ENCODE measurements at regions not wholly inside any gene's neighbourhood (a gene's known extent, or its start where the extent isn't known, plus 50 kb on each side); places are given as distances from the start of the nearest gene placed in this dataset.

DNA sequence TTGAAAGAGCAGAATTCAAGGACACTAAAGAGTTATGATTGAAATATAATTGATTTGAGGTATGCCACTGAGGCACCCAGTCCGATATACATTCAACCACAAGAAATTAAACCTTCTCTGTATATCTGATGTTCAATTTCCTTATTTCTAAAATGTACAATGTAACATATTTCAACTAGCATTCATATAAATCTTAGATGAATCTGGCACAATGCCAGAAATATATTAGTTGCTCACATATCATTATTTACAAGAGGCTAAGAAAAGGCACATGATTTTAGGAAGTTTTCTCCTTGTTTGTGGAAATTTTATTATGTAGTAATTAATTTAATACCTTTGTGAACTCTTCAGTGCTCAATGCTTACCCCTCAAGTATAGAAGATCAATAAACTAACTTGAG lies 532.3 kb downstream of the KCNA4 start:
- TF ChIP-seq, protein P1, sequence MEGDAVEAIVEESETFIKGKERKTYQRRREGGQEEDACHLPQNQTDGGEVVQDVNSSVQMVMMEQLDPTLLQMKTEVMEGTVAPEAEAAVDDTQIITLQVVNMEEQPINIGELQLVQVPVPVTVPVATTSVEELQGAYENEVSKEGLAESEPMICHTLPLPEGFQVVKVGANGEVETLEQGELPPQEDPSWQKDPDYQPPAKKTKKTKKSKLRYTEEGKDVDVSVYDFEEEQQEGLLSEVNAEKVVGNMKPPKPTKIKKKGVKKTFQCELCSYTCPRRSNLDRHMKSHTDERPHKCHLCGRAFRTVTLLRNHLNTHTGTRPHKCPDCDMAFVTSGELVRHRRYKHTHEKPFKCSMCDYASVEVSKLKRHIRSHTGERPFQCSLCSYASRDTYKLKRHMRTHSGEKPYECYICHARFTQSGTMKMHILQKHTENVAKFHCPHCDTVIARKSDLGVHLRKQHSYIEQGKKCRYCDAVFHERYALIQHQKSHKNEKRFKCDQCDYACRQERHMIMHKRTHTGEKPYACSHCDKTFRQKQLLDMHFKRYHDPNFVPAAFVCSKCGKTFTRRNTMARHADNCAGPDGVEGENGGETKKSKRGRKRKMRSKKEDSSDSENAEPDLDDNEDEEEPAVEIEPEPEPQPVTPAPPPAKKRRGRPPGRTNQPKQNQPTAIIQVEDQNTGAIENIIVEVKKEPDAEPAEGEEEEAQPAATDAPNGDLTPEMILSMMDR (IDR thresholded peaks at IDR 0.05; ENCODE audit: insufficient read depth, low read length, poor library complexity, severe bottlenecking), result no peak
- TF ChIP-seq EZH2phosphoT487 (conservative IDR thresholded peaks at IDR 0.05; ENCODE audit: low read length), result no peak

Data from SU-DHL-6 (cell line).